ENCODE measurements at regions not wholly inside any gene's neighbourhood (a gene's known extent, or its start where the extent isn't known, plus 50 kb on each side); places are given as distances from the start of the nearest gene placed in this dataset.
"Not testable (repeated sequence)": the region's sequence is repeated elsewhere in the genome, so short reads cannot be mapped to it uniquely, and the experiment has no call there.

DNA sequence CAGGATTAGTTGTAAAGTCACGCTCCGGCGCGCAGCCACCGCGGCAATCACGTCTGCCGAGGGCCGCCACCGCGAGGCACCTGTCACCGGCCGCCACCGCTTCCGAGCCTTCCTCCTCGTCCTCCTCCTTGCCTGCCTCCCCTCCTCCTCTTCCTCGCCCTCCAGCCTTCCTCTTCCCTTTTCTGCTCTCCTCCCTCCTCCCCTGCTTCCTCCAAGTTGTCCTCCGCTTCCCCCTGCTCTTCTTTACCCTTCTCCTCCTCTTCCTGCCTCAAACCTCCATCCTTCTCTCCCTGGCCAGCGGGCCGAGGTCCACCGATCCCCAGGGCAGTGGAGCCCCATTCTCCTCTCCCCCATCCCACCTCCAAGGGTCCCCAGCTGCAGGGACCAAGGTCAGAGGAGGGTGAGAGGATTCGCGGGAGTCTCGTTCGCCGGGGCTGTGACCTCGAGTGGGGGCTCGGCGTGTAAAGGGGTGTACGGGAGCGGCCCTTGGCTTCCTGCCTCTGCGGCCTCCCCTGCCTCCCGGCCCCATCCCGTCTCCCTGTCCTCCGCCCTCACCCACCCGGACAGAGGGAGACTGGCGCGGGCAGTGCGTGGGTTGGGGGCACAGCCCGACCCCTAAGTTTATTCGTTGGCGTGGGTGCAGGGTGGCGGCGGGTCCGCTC, 89.5 kb upstream of the PAX2 start:
- DNase-seq (ENCODE audit: low read depth, low spot score), result no peak
- in situ Hi-C loops (cut with HindIII; ENCODE audit: low pct_unique_long_range_greater_than_20kb, low sequenced_read_pairs), result no loop called here

DNA sequence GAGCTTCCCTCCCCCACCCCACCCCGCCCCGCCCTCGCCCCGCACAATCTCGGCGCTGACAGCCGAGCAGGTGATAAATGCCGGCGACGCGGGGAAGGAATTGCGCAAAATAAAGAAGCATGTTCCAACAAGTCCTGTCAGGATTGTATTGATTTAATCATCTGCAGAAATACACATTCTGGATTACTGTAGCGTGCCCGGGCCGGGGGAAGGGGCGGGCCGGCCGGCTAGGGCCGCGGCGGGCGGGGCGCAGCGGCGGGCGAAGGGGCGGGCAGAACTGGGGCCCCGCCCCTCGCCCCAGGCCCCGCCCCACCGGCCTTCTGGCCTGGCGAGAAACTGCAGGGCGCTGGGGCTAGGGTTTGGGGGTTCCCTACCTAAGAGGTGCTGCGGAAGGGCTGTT, 88.9 kb upstream of the PAX2 start:
- DNase-seq (ENCODE audit: low read depth, low spot score), result no peak
- in situ Hi-C loops (cut with HindIII; ENCODE audit: low pct_unique_long_range_greater_than_20kb, low sequenced_read_pairs), result no loop called here

DNA sequence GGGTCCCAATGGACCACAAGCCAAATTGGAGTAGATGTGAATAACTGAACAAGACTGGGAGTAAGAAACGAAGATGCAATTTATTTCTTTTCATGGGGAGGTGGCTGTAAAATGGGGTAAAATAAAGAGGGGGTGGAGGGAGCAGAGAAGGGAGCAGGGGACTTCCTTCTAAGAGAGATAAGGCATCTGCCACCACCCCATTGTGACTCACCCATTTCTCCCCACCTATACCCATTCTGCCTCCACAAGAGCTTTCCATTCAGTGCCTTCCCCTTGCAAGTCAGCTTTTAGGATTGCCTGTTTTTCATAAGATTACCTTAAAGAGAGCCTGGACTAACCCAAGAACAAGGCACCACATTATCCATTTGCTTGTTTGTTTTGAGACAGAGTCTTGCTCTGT, 87.1 kb upstream of the PAX2 start:
- in situ Hi-C loops (cut with HindIII; ENCODE audit: low pct_unique_long_range_greater_than_20kb, low sequenced_read_pairs), result no loop called here
- no peak for DNase-seq (ENCODE audit: low read depth, low spot score)

DNA sequence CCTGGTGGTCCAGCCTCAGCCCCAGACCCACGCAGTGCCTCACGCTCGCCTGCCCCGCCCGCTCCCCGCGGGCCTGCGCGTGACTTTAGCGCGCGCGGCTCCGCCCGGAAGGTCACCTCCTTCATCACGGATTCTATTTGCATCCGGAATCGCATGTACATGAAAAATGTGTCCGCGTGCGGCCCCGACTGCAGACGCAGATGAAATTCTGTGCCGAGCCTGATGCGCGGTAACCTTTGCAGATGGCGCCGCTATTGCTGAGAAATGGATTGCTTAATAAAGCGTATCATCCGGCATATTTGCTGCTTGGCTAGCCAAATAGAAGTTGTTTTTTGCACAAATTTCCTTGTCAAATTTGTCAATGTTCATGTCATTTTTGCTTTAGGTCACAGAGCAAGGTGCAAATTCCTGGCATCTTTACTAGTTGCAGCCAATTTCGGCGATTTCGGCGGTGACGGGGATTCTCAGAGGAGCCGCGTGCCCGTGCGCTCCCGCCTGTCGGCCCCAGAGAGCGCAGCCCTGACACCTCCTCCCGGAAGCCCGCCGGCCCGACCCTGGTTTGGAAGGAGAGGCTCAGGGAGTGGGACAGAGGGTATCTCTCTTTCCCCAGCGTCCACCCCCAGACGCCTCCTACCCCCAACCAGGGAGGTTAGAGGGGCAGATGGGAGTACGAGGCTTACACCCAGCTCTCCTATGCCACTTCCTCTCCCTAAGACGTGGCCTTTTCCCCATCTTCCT, 85.9 kb upstream of the PAX2 start:
- DNase-seq (ENCODE audit: low read depth, low spot score), result no peak
- in situ Hi-C loops (cut with HindIII; ENCODE audit: low pct_unique_long_range_greater_than_20kb, low sequenced_read_pairs), result no loop called here

DNA sequence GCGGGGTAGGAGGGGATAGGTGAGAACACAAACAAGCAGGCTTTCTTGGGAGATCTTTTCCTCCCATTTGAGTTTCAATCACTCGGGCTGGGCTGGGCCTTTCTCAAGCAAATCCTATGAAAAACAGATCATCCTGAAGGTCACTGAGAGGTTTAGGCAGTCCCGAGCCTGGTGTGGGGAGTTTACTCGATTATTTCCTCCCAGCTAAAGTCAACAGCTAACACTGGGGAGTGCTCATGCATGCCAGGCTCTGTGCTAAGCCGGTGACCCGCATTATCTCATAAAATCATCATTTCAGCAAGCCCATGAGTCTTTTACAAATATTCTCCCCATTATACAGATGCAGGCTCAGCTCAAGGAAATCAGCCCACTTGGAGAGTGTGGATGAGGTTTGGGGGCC, 85.0 kb upstream of the PAX2 start:
- in situ Hi-C loops (cut with HindIII; ENCODE audit: low pct_unique_long_range_greater_than_20kb, low sequenced_read_pairs), result no loop called here
- DNase-seq (ENCODE audit: low read depth, low spot score), result no peak

DNA sequence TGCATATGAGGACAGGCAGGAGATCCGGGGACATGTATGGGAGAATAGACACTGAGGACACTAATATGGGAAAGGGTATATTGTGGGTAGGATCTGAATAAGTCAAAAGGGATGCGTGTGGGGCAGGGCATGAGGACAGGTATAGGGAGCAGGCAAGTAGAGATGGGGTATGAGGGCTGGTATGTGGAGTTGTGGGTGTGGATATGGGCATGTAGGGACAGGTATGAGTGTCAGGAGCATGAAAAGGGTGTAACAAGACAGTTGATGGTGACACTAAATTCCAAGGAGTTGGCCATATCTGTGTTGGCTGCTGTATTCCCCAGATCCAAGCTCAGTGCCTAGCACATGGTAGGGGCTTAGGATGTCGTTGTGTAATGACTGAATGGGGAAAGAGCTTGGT, 84.4 kb upstream of the PAX2 start:
- in situ Hi-C loops (cut with HindIII; ENCODE audit: low pct_unique_long_range_greater_than_20kb, low sequenced_read_pairs), result no loop called here
- DNase-seq (ENCODE audit: low read depth, low spot score), result no peak

DNA sequence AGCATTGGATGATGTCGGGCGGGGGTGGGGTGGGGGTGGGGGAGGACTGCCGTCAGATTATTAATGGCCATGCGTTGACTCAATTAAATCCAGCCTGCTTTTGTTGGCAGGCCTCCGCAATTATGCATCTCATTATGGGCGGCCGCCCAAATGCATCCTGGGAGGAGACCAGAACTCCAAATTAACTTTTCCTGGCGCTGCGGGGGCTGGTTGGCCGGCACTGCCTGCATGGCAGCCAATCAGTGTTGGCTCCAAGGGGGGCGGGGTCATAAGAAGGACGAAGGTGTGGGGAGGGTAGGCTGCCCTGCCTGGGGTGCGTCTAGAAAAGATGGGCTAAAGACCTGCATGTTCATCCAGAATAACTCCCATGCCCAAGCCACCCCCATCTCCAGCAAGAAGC, 83.9 kb upstream of the PAX2 start:
- no peak for DNase-seq (ENCODE audit: low read depth, low spot score)
- in situ Hi-C loops (cut with HindIII; ENCODE audit: low pct_unique_long_range_greater_than_20kb, low sequenced_read_pairs), result no loop called here

DNA sequence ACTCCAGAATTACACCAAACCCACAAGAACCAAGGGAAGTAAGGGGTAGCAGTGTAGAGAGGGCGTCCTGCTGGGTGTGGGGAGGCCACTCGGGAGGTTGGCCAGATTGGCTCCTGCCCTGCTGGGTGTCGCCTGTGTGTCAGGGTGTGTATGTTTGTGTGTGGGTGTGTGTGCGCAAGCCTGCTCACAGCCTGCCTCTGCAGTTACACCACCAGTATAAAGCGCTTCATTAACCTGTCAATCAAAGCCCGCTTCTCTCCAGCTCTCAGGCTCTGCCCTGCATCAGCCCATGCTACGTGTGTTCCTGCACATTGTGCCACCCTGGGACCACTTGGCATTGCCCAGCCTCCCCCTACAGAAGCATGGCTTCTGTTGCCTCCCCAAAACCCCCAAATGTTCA, 83.3 kb upstream of the PAX2 start:
- no peak for DNase-seq (ENCODE audit: low read depth, low spot score)
- in situ Hi-C loops (cut with HindIII; ENCODE audit: low pct_unique_long_range_greater_than_20kb, low sequenced_read_pairs), result no loop called here

DNA sequence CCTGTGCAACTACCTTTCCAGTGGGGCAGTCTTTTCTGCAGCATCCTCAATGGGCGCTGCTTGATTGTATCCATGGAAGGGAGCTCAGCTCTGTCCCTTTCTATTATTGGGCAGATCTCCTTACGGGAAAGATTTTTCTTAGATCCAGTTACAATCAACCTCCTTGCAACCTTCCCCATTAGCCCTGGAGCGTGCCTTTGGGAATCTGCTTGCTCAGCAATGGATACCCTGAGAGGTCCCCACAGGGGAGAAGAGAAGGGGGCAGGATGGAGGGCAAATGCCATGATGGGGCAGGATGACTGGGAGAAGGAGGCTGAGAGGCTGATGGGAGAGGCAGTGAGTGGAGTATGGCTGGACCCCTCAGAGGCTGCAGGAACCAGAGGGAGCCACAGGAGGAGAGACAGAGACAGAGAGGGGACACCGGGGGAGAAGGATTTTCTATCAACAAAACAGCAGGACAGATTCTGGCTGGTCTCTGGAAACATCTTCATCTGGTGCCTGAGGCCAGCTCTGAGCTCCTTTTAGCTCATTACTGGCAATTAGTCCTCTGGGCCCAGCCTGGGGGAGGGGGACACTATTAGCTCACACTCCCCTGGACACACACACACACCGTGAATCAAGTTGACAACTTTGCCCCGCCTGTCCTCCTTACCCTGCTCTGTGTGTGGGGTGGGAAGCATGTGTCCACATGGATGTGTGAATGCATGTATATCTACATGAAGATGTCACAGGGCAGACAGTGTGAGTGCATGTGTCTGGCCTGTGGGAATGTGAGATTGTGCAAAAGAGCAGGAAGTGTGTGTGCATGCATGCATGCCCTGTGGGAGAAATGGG, 80.8 kb upstream of the PAX2 start:
- no peak for DNase-seq (ENCODE audit: low read depth, low spot score)
- in situ Hi-C loops (cut with HindIII; ENCODE audit: low pct_unique_long_range_greater_than_20kb, low sequenced_read_pairs), result no loop called here

DNA sequence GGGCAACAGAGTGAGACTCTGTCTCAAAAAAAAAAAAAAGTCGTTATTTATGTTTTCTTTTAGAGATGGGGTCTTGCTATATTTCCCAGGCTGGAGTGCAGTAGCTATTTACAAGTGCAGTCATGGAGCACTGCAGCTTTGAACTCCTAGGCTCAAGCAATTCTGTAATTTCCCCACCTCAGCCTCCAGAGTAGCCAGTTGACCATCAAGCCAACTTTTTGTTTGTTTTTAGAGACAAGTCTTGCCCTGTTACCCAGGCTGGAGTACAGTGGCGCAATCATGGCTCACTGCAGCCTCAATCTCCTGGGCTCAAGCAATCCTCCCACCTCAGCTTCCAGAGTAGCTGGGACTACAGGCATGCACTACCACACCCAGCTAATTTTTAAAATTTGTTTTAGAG, 78.7 kb upstream of the PAX2 start:
- in situ Hi-C loops (cut with HindIII; ENCODE audit: low pct_unique_long_range_greater_than_20kb, low sequenced_read_pairs); DNase-seq (ENCODE audit: low read depth, low spot score): not testable (repeated sequence)

DNA sequence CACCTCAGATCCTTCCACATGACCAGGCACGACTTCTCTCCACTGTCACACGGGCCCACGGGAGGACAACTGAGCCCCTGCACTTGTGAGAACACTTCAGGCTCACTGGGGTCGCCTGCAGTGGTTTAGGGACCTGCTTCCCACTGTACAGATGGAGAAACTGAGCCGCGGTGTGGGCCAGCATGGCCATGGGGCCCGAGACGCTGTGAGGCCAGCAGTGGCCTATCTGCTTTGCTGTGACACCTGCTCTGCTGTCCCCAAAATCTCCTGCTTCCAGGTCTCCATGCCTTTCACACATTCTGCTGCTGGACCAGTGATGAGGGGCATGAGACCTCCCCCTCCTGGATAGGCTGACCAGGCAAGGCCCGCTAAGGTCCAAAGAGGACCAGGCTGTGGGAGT, 75.8 kb upstream of the PAX2 start:
- in situ Hi-C loops (cut with HindIII; ENCODE audit: low pct_unique_long_range_greater_than_20kb, low sequenced_read_pairs), result no loop called here
- no peak for DNase-seq (ENCODE audit: low read depth, low spot score)

DNA sequence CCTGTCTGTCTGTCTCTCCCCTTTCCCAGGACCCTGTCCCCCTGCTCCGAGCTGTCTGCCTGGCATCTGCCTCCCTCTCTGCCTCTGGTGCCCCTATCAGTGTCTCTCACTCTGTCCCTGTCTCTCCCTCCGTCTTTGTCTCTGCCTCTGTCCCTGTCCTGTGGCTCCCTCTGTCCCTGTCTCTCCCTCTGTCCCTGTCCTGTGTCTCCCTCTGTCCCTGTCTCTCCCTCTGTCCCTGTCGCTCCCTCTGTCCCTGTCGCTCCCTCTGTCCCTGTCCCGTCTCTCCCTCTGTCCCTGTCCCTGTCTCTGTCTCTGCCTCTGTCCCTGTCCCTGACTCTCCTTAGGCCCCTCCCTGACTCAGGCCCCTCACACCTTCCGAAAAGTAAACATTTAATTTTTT, 75.0 kb upstream of the PAX2 start:
- DNase-seq (ENCODE audit: low read depth, low spot score), result no peak
- in situ Hi-C loops (cut with HindIII; ENCODE audit: low pct_unique_long_range_greater_than_20kb, low sequenced_read_pairs), result no loop called here

DNA sequence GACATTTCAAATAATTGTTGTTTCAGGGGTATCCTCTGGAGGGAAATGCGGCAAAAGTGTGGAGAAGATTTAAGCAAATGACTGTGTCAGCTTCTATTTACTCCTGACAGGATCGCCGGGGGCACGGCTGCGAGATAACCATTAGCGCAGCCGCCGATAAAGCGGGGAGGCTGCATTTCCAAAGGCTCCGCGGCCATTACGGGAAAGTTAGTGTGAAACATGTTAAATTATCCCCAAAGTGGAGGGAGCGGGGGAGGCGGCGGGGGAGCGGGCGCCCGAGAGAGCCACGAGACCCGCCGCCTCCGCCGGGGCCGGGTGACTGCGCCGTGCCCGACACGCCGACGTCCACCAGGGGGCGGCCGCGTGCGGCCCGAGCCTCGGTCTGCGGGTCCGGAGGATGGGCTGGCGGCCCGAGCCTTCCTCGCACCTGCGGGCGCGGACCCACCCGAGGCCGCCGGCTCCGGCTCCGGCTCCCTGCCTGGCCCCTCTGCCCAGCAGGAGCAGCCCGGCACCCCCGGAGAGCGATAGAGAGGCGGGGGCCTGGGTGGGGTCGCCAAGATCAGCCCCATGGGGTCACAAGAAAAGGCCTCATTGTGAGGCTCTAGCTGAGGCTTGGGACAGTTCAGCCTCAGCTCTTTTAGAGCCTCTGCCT, 74.4 kb upstream of the PAX2 start:
- DNase-seq (ENCODE audit: low read depth, low spot score), result peak; percentile 27

DNA sequence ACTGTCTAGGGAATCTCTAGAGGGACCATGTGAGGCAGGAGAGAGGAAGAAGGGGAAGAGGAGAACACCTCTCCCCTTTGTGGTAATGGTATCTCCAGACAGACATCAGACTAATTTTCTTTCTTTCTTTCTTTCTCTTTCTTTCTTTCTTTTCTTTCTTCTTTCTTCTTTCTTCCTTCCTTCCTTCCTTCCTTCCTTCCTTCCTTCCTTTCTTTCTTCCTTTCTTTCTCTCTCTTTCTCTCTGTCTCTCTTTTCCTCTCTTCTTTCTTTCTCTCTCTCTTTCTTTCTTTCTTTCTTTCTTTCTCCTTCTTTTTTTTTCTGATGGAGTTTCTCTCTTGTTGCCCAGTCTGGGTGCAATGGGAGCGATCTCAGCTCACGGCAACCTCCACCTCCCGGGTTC, 73.2 kb upstream of the PAX2 start:
- no peak for DNase-seq (ENCODE audit: low read depth, low spot score)
- in situ Hi-C loops (cut with HindIII; ENCODE audit: low pct_unique_long_range_greater_than_20kb, low sequenced_read_pairs), result no loop called here

More for the DNA sequence above, 74.4 kb upstream of the PAX2 start:
- in situ Hi-C loops (cut with HindIII; ENCODE audit: low pct_unique_long_range_greater_than_20kb, low sequenced_read_pairs), result no loop called here

DNA sequence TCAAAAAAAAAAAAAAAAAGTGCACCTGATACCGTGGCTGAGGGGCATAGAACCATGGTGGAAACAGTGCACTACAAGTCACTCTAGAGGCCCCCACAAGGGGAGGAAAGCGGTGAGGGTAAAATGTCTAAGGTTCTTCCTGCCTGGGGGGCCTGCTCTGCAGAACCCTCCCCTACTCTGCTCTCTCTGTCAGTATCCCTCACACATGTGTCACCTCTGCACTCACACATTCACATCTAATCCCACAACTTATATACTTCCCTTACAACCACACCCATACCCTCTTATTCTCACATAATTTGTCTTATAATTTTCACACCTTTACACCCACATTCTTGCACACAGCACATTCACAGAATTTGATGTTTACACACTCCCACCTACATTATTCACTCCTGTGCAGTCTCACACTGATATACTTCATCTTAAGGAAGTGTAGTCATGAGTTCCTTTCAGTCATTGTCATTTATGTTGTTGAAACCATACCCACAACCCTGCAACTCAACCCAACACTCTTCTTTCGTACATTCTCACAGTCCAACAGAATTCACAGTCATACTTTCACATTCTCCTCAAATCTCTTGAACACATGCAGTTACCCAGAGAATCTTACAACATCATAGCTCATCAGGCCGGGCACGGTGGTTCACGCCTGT, 68.0 kb upstream of the PAX2 start:
- DNase-seq (ENCODE audit: low read depth, low spot score), result no peak
- in situ Hi-C loops (cut with HindIII; ENCODE audit: low pct_unique_long_range_greater_than_20kb, low sequenced_read_pairs), result no loop called here

DNA sequence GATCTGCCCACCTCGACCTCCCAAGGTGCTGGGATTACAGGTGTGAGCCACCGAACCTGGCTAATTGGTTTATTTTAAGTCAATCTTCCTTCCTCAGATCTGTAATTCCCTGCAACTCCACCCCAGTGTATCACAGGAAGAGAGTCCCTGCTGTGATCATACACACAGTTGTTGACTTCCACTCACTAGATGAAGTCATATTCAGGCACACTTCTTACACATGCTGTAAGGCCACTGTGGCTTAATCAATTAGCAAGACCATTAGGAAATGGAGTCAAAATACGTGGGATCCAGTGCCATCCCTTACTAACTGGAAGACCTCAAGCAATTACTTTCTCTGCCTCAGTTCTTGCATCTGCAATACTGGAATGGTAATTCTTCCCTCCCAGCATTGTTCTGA, 66.1 kb upstream of the PAX2 start:
- in situ Hi-C loops (cut with HindIII; ENCODE audit: low pct_unique_long_range_greater_than_20kb, low sequenced_read_pairs), result no loop called here
- no peak for DNase-seq (ENCODE audit: low read depth, low spot score)

DNA sequence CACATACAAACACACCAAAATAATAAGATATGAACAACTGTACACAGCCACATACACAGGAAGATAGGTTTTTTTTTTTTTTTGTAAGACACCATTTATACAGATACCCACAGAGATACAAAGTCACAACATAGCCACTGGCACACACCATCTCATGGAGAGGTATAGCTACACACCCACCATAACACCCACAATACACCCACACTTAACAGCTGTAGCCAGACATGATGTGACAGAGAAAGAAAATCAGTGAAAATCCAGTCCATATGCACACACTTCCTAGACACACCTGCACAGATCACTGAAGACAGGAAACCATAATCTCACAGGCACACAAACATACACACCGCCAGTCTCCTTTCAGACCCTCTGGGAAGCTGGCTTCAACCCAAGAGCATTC, 62.4 kb upstream of the PAX2 start:
- DNase-seq (ENCODE audit: low read depth, low spot score), result no peak
- in situ Hi-C loops (cut with HindIII; ENCODE audit: low pct_unique_long_range_greater_than_20kb, low sequenced_read_pairs), result no loop called here

All from SK-MEL-5 (cell line).